Activated CD4-positive, CD25-positive, alpha-beta regulatory T cell treated with anti-CD3 and anti-CD28 coated beads, Interleukin-2, amount 50 U/mL, for 72 hours (primary cell): ENCODE measurements at regions not wholly inside any gene's neighbourhood (a gene's known extent, or its start where the extent isn't known, plus 50 kb on each side); places are given as distances from the start of the nearest gene placed in this dataset.
"Not testable (repeated sequence)": the region's sequence is repeated elsewhere in the genome, so short reads cannot be mapped to it uniquely, and the experiment has no call there.

Source experiments
- DNase-seq: peaks from one replicate; pipeline ENCODE4 v3.0.0; 2021

GRCh38 chr9:135278586-135278985 is 191.1 kb downstream of the OLFM1 start:
- DNase-seq: no peak

- no peak for DNase-seq
Observed at GRCh38 chr9:135279385-135279784, 191.9 kb downstream of the OLFM1 start.

DNA sequence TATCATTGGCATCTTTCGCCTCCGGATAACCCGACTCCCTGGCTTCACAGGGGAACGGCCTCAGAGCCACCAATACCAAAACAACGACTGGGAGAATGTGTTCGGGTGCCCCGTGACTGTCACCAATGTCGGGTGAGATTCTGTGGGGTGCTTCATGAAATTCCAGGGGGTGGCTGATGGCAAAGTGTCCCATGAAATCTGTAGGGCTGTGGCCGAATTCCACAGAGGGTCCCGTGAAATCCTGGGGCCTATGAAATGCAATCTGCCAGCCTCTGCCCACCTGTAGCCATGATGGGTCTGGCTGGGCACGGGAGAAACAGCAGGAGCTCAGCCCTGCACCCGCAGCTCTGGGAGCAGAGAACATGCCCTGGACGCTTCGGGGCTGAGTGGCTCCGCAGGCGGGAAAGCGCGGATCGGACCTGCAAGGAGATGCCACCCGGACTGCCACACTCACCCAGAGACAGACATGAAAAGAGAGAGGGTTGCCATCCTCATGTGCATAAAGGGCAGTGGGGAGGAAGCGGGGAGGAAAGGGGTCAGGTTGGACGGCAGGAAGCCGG is 192.4 kb downstream of the OLFM1 start:
- no peak for DNase-seq

DNA sequence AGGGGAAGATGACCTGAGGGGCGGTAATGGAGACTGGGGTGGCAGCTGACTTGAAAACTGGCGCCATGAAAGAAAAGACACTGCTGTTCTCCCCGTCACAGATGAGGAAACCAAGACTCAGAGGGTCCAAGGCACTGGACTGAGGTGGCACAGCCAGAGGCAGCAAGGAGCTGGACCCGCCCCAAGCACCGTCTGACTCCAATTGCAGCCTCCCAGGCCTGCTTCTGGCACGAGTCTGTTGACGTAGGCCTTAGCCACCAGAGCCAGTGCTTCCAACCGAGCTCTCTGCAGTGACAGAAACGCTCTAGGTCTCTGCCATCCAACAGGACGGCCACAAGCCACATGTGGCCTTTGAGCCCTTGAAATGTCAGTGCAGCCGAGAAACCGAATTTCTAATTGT is 193.2 kb downstream of the OLFM1 start:
- DNase-seq: no peak

DNA sequence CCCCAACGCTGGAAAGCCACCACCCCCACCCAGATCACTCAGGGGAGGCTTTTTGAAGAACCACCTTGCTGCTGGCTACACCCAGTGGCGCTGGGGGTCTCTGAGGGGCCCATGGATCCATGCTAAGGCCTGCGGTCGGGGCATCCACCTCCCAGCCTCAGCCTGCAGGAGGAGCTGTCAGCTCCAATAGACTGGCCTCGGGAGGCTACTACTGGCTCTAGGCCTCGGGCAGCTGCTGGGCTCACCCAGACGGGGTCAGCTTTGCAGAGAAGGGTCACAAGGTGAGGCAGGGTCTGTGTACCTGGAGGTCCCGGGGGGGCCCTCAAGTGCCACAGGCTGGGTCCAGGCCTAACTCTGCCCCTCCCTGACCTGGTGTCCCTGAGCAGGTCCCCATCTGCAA is 193.7 kb downstream of the OLFM1 start:
- DNase-seq: no peak

DNA sequence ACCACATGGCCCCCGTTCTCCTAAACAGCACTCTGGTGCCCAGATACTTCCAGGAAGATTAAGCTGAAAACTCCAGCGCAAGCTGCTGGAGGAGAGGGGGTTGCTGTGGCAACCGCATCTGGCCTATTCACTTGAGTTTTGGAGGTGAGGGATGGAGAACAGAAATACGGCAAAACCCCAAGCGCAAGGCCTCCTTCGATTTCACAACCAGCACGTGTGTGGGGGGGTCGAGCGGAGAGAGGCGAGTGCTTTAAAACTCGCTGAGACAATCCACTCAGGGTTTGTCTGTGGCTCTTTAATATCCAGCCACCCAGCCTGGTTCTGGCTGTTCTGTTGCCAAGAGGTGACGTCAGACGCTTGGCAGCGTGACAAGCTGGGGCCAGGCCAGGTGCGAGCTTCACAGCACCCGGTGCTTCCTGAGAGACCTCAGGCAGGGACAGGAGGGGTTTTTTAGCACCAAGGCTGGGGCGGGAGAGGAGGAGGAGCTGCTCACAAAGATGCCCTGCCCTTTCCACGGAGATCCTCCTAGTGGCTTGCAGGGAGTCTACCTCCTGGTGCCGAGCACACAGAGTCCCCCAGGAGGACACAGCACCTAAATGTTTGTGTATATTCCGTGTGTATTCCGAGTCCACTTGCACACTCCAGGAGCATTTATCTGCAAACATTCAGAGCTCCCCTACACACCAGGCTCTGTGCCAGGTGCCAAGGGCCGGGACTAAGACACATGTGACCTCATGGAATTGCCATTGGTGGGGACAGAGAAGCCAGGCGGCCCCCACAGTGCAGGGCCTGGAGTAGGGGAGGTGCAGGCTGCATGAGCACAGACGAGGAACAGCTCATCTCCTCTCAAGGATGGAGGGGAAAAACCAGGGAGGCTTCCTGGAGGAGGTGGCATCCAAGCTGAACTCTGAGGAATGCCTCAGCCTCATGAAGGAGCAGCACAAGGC is 194.6 kb downstream of the OLFM1 start:
- no peak for DNase-seq

GRCh38 chr9:135282808-135283207 is 195.3 kb downstream of the OLFM1 start:
- DNase-seq: no peak

- no peak for DNase-seq
Observed at GRCh38 chr9:135283671-135284070, 195.9 kb upstream of the PPP1R26 start.

DNA sequence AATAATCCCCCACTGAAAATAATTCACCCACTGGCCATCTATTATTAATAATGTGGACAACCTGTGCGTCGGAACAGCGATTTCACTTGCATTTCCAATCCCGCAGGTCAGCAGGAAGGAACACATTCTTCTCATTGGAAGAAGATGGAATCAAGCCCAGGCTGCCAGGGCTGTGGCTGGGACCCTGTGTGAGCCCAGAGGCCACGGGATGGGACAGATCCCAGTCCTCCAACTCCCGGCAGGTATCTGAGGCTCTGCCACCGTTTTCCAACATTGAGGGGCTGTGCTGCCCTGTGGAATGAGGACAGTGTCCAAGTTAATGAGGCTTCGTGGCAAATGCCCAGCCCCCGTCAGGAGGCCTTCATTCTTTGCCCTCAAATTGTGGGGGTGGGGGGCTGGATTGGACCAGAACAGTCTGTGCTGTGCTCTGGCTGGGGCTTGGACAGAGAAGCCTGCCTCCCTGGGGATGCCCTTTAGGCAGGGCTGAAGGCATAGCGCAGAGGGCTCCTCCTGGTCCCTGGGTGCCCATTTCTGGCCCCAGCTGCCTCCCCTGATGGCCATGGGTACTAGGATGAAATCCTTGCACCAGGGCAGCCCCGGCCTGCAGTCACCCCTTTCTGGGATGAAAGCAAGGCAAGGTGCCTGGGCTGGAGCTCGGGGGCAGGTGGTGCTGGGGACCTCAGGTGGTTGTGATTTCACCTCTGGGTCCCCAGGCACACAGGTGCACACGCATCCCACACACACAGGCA is 195.0 kb upstream of the PPP1R26 start:
- no peak for DNase-seq

DNA sequence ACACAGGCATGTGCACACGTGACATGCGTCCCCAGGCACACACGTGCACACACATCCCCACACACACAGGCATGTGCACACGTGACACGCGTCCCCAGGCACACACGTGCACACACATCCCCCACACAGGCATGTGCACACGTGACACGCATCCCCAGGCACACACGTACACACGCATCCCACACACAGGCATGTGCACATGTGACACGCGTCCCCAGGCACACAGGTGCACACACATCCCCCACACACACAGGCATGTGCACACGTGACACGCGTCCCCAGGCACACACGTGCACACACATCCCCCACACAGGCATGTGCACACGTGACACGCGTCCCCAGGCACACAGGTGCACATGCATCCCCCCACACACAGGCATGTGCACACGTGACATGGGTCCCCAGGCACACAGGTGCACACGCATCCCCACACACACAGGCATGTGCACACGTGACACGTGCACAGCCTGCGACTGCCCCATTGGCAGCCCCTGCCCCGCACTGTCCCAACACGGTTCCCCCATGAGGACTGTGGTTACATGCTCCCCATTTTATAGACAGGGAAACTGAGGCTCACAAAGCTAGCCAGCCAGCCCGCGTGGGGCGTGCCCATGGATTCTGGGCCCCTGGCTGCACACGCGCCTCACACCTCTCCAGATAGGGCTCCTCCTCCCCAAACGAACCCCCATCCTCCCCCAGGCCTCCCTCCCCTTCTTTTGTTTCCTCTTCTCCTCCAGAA is 193.2 kb upstream of the PPP1R26 start:
- DNase-seq: not testable (repeated sequence)

- DNase-seq: no peak
Observed at GRCh38 chr9:135286961-135287360, 192.6 kb upstream of the PPP1R26 start.

GRCh38 chr9:135287627-135288026 is 192.0 kb upstream of the PPP1R26 start:
- no peak for DNase-seq

- no peak for DNase-seq
Observed at GRCh38 chr9:135288054-135288453, 191.5 kb upstream of the PPP1R26 start.

- DNase-seq: no peak
Observed at GRCh38 chr9:135289081-135289491, 190.5 kb upstream of the PPP1R26 start.

DNA sequence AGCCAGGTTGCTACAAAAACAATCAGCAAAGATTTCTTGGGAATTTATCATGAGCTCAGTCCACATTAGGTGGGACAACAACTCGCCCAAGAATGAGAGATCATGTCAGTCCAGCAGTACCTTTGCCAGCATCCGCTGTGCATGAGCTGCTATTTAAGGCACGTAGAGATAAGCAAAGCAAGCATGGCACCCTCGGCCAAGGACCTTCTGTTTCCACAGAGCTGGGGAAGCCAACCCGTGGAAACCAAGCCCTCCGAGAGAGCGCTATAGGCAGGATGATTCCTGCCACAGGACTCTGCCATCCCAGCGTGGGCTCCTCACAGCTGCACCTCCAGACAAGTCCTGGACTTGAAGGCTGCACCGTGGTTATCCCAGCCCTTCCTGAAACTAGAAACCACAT is 189.5 kb upstream of the PPP1R26 start:
- no peak for DNase-seq

GRCh38 chr9:135290566-135290965 is 189.0 kb upstream of the PPP1R26 start:
- DNase-seq: no peak

DNA sequence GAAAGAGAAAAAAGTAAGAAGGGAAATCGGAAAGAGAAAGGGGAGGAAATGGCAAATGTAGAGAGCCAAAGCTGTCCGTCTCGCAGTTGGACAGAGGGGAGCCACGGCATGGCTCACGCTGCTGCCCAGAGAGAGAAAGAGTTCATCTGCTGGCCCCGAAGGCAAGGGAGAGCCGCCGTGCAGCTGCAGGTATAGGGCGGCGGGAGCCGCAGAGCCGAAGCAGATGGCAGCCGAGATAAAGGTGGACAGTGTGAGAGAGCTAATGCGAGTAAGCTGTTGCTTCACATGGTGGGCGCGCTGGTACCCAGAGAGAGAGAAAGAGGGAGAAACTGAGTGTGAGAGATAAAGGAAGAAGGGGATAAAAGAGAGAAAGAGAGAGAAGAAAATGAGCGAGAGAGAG is 188.4 kb upstream of the PPP1R26 start:
- no peak for DNase-seq

GRCh38 chr9:135294836-135295235 is 184.7 kb upstream of the PPP1R26 start:
- no peak for DNase-seq

GRCh38 chr9:135295551-135296300 is 183.9 kb upstream of the PPP1R26 start:
- DNase-seq: no peak

DNA sequence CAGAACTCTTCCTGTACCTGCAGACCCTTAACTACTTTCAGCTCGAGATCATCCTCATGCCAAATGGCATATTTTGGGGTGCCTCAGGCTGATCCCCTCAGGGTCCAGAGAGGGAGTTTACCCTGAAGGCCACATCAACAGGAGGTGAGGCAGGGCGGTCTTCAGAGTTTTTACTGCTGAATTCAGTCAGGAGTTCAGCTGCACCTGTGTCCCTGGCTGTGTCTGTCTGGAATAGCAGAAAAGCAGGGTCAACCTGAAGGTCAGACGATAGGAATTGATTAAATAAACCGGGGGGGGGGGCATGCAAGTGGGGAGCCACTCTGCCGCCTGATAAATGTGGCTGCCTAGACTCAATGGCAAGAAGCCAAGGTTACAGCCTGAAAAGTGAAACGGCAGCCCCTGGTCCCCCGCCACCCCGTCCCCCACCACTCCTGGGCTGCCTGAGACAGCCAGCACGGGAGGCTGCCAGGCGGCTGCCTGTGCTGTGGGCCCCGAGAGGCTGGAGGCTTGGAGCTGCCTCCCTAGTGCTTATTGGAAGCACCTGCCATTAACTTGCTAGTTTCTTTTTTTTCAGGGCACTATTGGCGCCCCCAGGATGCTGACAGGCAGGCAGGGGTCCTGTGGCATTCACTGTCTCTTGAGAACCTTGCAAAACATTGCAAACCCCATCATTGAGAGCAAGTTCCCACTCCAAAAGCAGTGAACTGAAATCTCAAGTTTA is 182.7 kb upstream of the PPP1R26 start:
- DNase-seq: no peak

DNA sequence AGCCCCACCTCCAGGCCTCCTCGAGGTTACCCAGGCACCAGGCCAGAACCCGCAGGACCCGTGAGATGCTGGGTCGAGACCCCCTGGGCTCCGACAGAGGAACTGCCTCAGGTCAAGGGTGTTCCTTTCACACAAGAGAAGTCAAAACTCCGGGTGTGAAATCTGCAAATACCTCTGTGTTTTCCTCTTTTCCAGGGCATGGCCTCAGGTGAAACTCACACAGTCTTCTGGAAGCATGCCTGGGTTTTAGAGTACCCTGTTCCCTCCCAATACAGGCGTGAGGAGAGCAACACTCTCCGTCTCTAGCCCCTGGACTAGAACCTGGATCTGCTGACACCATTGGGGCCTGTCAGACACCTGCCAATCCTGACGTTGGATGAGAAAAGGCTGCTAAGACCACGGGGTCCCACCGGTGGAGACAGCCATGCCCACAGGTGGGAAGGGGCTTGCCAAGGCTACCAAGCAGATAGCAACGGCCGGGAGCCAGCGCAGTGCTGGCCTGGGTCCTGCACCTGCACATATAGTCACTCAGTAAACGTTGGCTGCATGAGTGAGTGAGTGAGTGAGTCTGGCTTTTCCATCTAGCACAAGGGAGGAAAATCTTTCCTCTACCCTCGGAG is 182.0 kb upstream of the PPP1R26 start:
- DNase-seq: no peak
